SK-N-SH (cell line): ENCODE measurements at regions not wholly inside any gene's neighbourhood (a gene's known extent, or its start where the extent isn't known, plus 50 kb on each side); places are given as distances from the start of the nearest gene placed in this dataset.

ENCODE experiments used
- CTCF ChIA-PET: fragments of 300-600, 350-600 bp; formaldehyde crosslinking; extraction: SDS; loops from one replicate; lab custom pipeline; 2021; lab: Yijun Ruan, JAX
- POLR2A ChIA-PET: fragments of 350-600 bp; sonication (Branson Sonifier 250); formaldehyde crosslinking; extraction: SDS; loops from one replicate; lab custom pipeline; 2020; ENCODE audit warnings: antibody characterized with exemption, inconsistent platforms; lab: Yijun Ruan, JAX
- DNase-seq: peaks from one replicate; pipeline ENCODE4 v3.0.0; 2012
- H2AFZ ChIP-seq: fragments of 200-600 bp; sonication (generic); 2 replicates; pipeline ENCODE4 v1.8.1; 2016; ENCODE audit warnings: antibody characterized with exemption, mild to moderate bottlenecking, low read depth
- H3F3A ChIP-seq: fragments of 200-600 bp; sonication (generic); replicated peaks from 2 replicates; pipeline ENCODE3; 2016; ENCODE audit warnings: antibody characterized with exemption, mild to moderate bottlenecking; ENCODE audit not compliant: insufficient read depth
- H3K27ac ChIP-seq, 2 experiments: fragments of 200-500 bp in 1 of 2; fragments of 200-600 bp in 1 of 2; sonication (Bioruptor generic) in 1 of 2; sonication (generic), shearing (Covaris generic) in 1 of 2; 2 replicates each; pipeline versions ENCODE4 v1.5.1 to v1.6.1; 2014 to 2016; ENCODE audit warnings: low read depth in 2 of 2, inconsistent platforms in 1 of 2, low read length in 1 of 2, mild to moderate bottlenecking in 1 of 2, mixed read lengths in 1 of 2
- H3K27me3 ChIP-seq: fragments of 200-600 bp; sonication (generic), shearing (Covaris generic); 2 replicates; pipeline ENCODE4 v1.6.1; 2016; ENCODE audit warnings: mixed run types; ENCODE audit not compliant: insufficient read depth
- H3K36me3 ChIP-seq, 2 experiments: fragments of 200-500 bp in 1 of 2; fragments of 200-600 bp in 1 of 2; sonication (Bioruptor generic) in 1 of 2; sonication (generic) in 1 of 2; replicated peaks in 1 of 2; 2 replicates each; pipeline versions ENCODE3 to v1.5.1; 2014 to 2016; ENCODE audit warnings: low read length in 1 of 2, mild to moderate bottlenecking in 1 of 2; ENCODE audit not compliant: insufficient read depth in 2 of 2, control insufficient read depth in 1 of 2
- H3K4me1 ChIP-seq, 2 experiments: fragments of 200-500 bp in 1 of 2; fragments of 200-600 bp in 1 of 2; sonication (Bioruptor generic) in 1 of 2; sonication (generic), shearing (Covaris generic) in 1 of 2; 2 replicates each; pipeline versions ENCODE4 v1.5.1 to v1.6.1; 2014 to 2016; ENCODE audit warnings: low read depth in 1 of 2, low read length in 1 of 2, mixed run types in 1 of 2; ENCODE audit not compliant: insufficient read depth in 2 of 2, control insufficient read depth in 1 of 2
- H3K4me2 ChIP-seq: fragments of 200-600 bp; sonication (generic), shearing (Covaris generic); 2 replicates; pipeline ENCODE4 v1.6.1; 2017; ENCODE audit warnings: mixed run types
- H3K4me3 ChIP-seq, 2 experiments: fragments of 200-500 bp in 1 of 2; fragments of 200-600 bp in 1 of 2; sonication (Bioruptor generic) in 1 of 2; sonication (generic), shearing (Covaris generic) in 1 of 2; 2 replicates each; pipeline versions ENCODE4 v1.5.1 to v1.8.1; 2014 to 2016; ENCODE audit warnings: low read depth in 2 of 2, inconsistent platforms in 1 of 2, low read length in 1 of 2, mild to moderate bottlenecking in 1 of 2, mixed read lengths in 1 of 2, moderate library complexity in 1 of 2
- H3K79me2 ChIP-seq: fragments of 200-600 bp; sonication (generic); 2 replicates; pipeline ENCODE4 v1.8.1; 2017; ENCODE audit warnings: mild to moderate bottlenecking; ENCODE audit not compliant: insufficient read depth
- H3K9ac ChIP-seq: fragments of 200-600 bp; sonication (generic); 2 replicates; pipeline ENCODE4 v1.6.1; 2017; ENCODE audit warnings: mixed run types
- H3K9me2 ChIP-seq: fragments of 200-600 bp; sonication (generic); 2 replicates; pipeline ENCODE4 v1.6.1; 2017; ENCODE audit warnings: mixed run types
- H3K9me3 ChIP-seq: fragments of 200-600 bp; sonication (generic); 2 replicates; pipeline ENCODE4 v1.6.1; 2017; ENCODE audit warnings: mixed run types, mild to moderate bottlenecking, moderate library complexity
- H4K20me1 ChIP-seq: fragments of 200-600 bp; sonication (generic); 2 replicates; pipeline ENCODE4 v1.6.1; 2017; ENCODE audit warnings: mild to moderate bottlenecking, mixed run types; ENCODE audit not compliant: insufficient read depth
- EZH2phosphoT487 ChIP-seq: fragments of 200-600 bp; sonication (generic); IDR thresholded peaks from 2 replicates; pipeline ENCODE4 v1.6.1; 2017; ENCODE audit warnings: low read depth, mixed run types, mild to moderate bottlenecking, antibody characterized with exemption, moderate library complexity, borderline replicate concordance
- GABPA ChIP-seq: IDR thresholded peaks from 2 replicates; pipeline ENCODE4 v1.4.0; 2012; ENCODE audit warnings: low read depth, mild to moderate bottlenecking
- JUND ChIP-seq: IDR thresholded peaks from 2 replicates; pipeline ENCODE4 v1.4.0; 2012
- MAX ChIP-seq: IDR thresholded peaks from 2 replicates; pipeline ENCODE4 v1.4.0; 2012; ENCODE audit warnings: low read depth
- MEF2A ChIP-seq: IDR thresholded peaks from 2 replicates; pipeline ENCODE4 v1.4.0; 2012; ENCODE audit warnings: low read depth, borderline replicate concordance
- NFIC ChIP-seq: IDR thresholded peaks from 2 replicates; pipeline ENCODE4 v1.4.0; 2012; ENCODE audit warnings: borderline replicate concordance
- NRF1 ChIP-seq: IDR thresholded peaks from 2 replicates; pipeline ENCODE4 v1.6.1; 2012; ENCODE audit warnings: low read depth, mild to moderate bottlenecking, low read length
- PBX3 ChIP-seq: IDR thresholded peaks from 2 replicates; pipeline ENCODE4; 2012
- RCOR1 ChIP-seq: fragments of 150-350 bp; IDR thresholded peaks from 2 replicates; pipeline ENCODE4 v1.6.1; 2017; ENCODE audit warnings: antibody characterized with exemption, low read length
- RFX5 ChIP-seq: IDR thresholded peaks from 2 replicates; pipeline ENCODE4 v1.6.1; 2012; ENCODE audit warnings: mild to moderate bottlenecking, improper control_type of control experiment, low read length
- RXRA ChIP-seq: IDR thresholded peaks from 2 replicates; pipeline ENCODE4 v1.4.0; 2012; ENCODE audit warnings: low read depth, mild to moderate bottlenecking, borderline replicate concordance
- SMC3 ChIP-seq: IDR thresholded peaks from 2 replicates; pipeline ENCODE4 v1.6.1; 2012; ENCODE audit warnings: low read depth, low read length, improper control_type of control experiment
- TCF12 ChIP-seq: IDR thresholded peaks from 2 replicates; pipeline ENCODE4 v1.4.0; 2012
- TEAD4 ChIP-seq: IDR thresholded peaks from 2 replicates; pipeline ENCODE4 v1.4.0; 2012; ENCODE audit warnings: mild to moderate bottlenecking, borderline replicate concordance; ENCODE audit not compliant: insufficient read depth
- USF1 ChIP-seq: IDR thresholded peaks from 2 replicates; pipeline ENCODE4 v1.4.0; 2012; ENCODE audit warnings: low read depth, borderline replicate concordance
- YY1 ChIP-seq: IDR thresholded peaks from 2 replicates; pipeline ENCODE4 v1.4.0; 2012; ENCODE audit warnings: low read depth, mild to moderate bottlenecking
- WGBS: methylation state at CpG from one replicate; pipeline ENCODE4 v1.1.6; 2017; ENCODE audit warnings: low lambda C conversion rate; 5-methylcytosine and 5-hydroxymethylcytosine counted together
- TF ChIP-seq, protein P1 (sequence below): IDR thresholded peaks from 2 replicates; pipeline ENCODE4 v1.4.0; 2012; ENCODE audit warnings: low read depth, borderline replicate concordance

- H3K9ac ChIP-seq: no peak overlapping the region
- no peaks in the 10 kb centered on the region for H3K27me3 ChIP-seq
- no peak for DNase-seq
- H3K36me3 ChIP-seq: no peaks in the 10 kb centered on the region
- H3K79me2 ChIP-seq: no peaks in the 10 kb centered on the region
- no peaks in the 10 kb centered on the region; the same call in 1 of the 2 replicates for H3K9me3 ChIP-seq
- H3K27ac ChIP-seq: no peak overlapping the region
- no peaks in the 10 kb centered on the region for H3K9me2 ChIP-seq
- TF ChIP-seq MAX (no peak), MEF2A (no peak), RXRA (no peak), GABPA (no peak), NRF1 (no peak)
- CTCF ChIA-PET: no interaction called here
- H3K4me3 ChIP-seq: no peak overlapping the region
- WGBS: 22% methylated on average over 2 of the region's 2 CpGs
- H2AFZ ChIP-seq: no peak overlapping the region
- H4K20me1 ChIP-seq: no peaks in the 10 kb centered on the region
- H3K4me2 ChIP-seq: no peak overlapping the region
- no peaks in the 10 kb centered on the region for H3K4me1 ChIP-seq
- POLR2A ChIA-PET: no interaction called here
- no peaks in the 10 kb centered on the region for H3F3A ChIP-seq
Observed at GRCh38 chr5:26492906-26493459, 545.4 kb downstream of the CDH9 start.

DNA sequence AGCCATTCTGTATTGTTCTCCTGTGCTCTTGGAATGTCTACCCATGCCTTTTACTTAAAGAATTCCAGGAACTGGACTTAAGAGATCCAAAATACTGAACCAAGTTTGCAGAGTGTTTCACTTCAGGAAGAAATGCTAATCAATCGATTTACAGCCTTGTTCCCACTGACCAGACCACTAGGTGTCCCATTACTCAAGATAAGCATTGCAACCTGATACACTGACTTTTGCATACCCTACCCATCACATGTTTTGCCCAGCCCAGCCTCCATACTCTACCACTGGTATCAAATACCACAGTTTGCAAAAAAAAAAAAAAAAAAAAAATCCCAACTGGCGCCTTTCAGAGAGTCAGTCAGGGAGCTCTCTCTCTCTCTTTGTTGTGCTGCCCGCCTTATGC lies 550.8 kb downstream of the CDH9 start:
- Histone ChIP-seq H3K36me3 (no peaks in the 10 kb centered on the region), H3F3A (no peaks in the 10 kb centered on the region), H3K4me3 (no peak overlapping the region), H3K9me3 (no peaks in the 10 kb centered on the region), H3K27ac (no peak overlapping the region), H3K9ac (no peak overlapping the region), H3K27me3 (no peaks in the 10 kb centered on the region), H3K79me2 (no peaks in the 10 kb centered on the region), H3K4me2 (no peak overlapping the region), H2AFZ (no peak overlapping the region), H3K9me2 (no peaks in the 10 kb centered on the region), H3K4me1 (no peaks in the 10 kb centered on the region), H4K20me1 (no peaks in the 10 kb centered on the region)
- DNase-seq: no peak
- ChIA-PET POLR2A (no interaction called here), CTCF (no interaction called here)
- TF ChIP-seq SMC3 (no peak), TCF12 (no peak), MEF2A (no peak), EZH2phosphoT487 (no peak), PBX3 (no peak), RCOR1 (no peak), JUND (no peak), TEAD4 (no peak), USF1 (no peak), NFIC (no peak), YY1 (no peak), RFX5 (no peak), NRF1 (no peak)
- TF ChIP-seq, protein P1, sequence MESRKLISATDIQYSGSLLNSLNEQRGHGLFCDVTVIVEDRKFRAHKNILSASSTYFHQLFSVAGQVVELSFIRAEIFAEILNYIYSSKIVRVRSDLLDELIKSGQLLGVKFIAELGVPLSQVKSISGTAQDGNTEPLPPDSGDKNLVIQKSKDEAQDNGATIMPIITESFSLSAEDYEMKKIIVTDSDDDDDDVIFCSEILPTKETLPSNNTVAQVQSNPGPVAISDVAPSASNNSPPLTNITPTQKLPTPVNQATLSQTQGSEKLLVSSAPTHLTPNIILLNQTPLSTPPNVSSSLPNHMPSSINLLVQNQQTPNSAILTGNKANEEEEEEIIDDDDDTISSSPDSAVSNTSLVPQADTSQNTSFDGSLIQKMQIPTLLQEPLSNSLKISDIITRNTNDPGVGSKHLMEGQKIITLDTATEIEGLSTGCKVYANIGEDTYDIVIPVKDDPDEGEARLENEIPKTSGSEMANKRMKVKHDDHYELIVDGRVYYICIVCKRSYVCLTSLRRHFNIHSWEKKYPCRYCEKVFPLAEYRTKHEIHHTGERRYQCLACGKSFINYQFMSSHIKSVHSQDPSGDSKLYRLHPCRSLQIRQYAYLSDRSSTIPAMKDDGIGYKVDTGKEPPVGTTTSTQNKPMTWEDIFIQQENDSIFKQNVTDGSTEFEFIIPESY: no peak
- WGBS: 3% methylated on average over 3 of the region's 3 CpGs
